HepG2 (cell line): ENCODE measurements at regions not wholly inside any gene's neighbourhood (a gene's known extent, or its start where the extent isn't known, plus 50 kb on each side); places are given as distances from the start of the nearest gene placed in this dataset.

Experiments used
- ATAC-seq: fragments of 200-7000 bp; cut with Tn5 transposase; 3 replicates; pipeline ENCODE4 v1.9.1; 2020; ENCODE audit warnings: mild to moderate bottlenecking, moderate library complexity
- BruUV-seq: library from RNA; stranded (reverse); fragments of 400-500 nt; replicated peaks from 2 replicates; lab custom pipeline; 2021; lab: Mats Ljungman, UMichigan
- CTCF ChIA-PET: fragments of 300-600 bp; formaldehyde crosslinking; extraction: SDS; loops from one replicate; lab custom pipeline; 2021; ENCODE audit warnings: low total read pairs, inconsistent platforms, low intra/inter-chr PET ratio; lab: Yijun Ruan, JAX
- POLR2A ChIA-PET: fragments of 350-600 bp; sonication (Branson Sonifier 250); formaldehyde crosslinking; loops from one replicate; lab custom pipeline; 2020; ENCODE audit warnings: antibody characterized with exemption, inconsistent platforms; lab: Yijun Ruan, JAX
- DNase-seq: peaks from one replicate; pipeline ENCODE4 v3.0.0-alpha.2; 2015; ENCODE audit warnings: low spot score
- FAIRE-seq: peaks from 3 replicates; lab custom pipeline; 2011; peaks lifted over from hg19 to GRCh38; lab: Jason Lieb, UNC
- H2AFZ ChIP-seq: one replicate; pipeline ENCODE4 v1.6.1; 2011; ENCODE audit warnings: low read length, inconsistent platforms
- H3K27ac ChIP-seq: fragments of 300-600 bp; 3 replicates; pipeline ENCODE4 v1.8.0; 2011; ENCODE audit warnings: mixed run types, mild to moderate bottlenecking, mixed read lengths, low read length, inconsistent platforms; ENCODE audit not compliant: insufficient read depth; ENCODE audit errors: extremely low read length
- H3K27me3 ChIP-seq, 2 experiments: fragments of 200-600 bp in 1 of 2; 2 replicates in 1 of 2; 3 replicates in 1 of 2; pipeline versions ENCODE4 v1.6.0 to v1.8.0; 2011; ENCODE audit warnings: low read length in 2 of 2, mild to moderate bottlenecking in 2 of 2, moderate library complexity in 2 of 2, inconsistent platforms in 1 of 2; ENCODE audit not compliant: insufficient read depth in 2 of 2, control insufficient read depth in 1 of 2
- H3K36me3 ChIP-seq, 2 experiments: fragments of 200-600 bp in 1 of 2; replicated peaks in 1 of 2; 2 replicates in 1 of 2; 3 replicates in 1 of 2; pipeline versions ENCODE4 v1.5.1 to v1.8.0; 2011; ENCODE audit warnings: low read length in 2 of 2, inconsistent platforms in 1 of 2; ENCODE audit not compliant: insufficient read depth in 2 of 2, control insufficient read depth in 1 of 2
- H3K4me1 ChIP-seq: 2 replicates; pipeline ENCODE4 v1.5.1; 2012; ENCODE audit warnings: low read length, inconsistent platforms; ENCODE audit not compliant: insufficient read depth
- H3K4me2 ChIP-seq: 2 replicates; pipeline ENCODE4 v1.6.0; 2011; ENCODE audit warnings: low read depth, low read length, inconsistent platforms
- H3K4me3 ChIP-seq, 3 experiments: fragments of 200-600 bp in 1 of 3; sonication (generic), shearing (Covaris generic) in 1 of 3; replicated peaks in 1 of 3; 2 replicates each; pipeline ENCODE4 v1.5.1; 2011 to 2016; ENCODE audit warnings: low read length in 3 of 3, inconsistent platforms in 2 of 3, low read depth in 2 of 3, mild to moderate bottlenecking in 2 of 3, control low read depth in 1 of 3, mixed read lengths in 1 of 3; ENCODE audit not compliant: insufficient read depth in 1 of 3
- H3K79me2 ChIP-seq: one replicate; pipeline ENCODE4 v1.6.1; 2011; ENCODE audit warnings: low read length, inconsistent platforms; ENCODE audit not compliant: insufficient read depth
- H3K9ac ChIP-seq: 2 replicates; pipeline ENCODE4 v1.6.0; 2011; ENCODE audit warnings: mild to moderate bottlenecking, low read depth, low read length, inconsistent platforms; ENCODE audit not compliant: insufficient read depth
- H3K9me3 ChIP-seq: 2 replicates; pipeline ENCODE4 v1.5.1; 2012; ENCODE audit warnings: mild to moderate bottlenecking, low read length
- H4K20me1 ChIP-seq: 2 replicates; pipeline ENCODE4 v1.6.0; 2011; ENCODE audit warnings: inconsistent platforms, mild to moderate bottlenecking, low read length, moderate library complexity; ENCODE audit not compliant: insufficient read depth
- ELF3 ChIP-seq: IDR thresholded peaks from 2 replicates; pipeline ENCODE4 v1.6.1; 2016; ENCODE audit warnings: missing genetic modification reagents, missing compliant biosample characterization
- ETV5 ChIP-seq: IDR thresholded peaks from 2 replicates; pipeline ENCODE4 v1.6.1; 2018; ENCODE audit warnings: missing biosample characterization, missing genetic modification reagents, inconsistent platforms, borderline replicate concordance
- KLF12 ChIP-seq: sonication (generic); formaldehyde crosslinking; IDR thresholded peaks from 2 replicates; pipeline ENCODE4 v1.4.0; 2020; ENCODE audit warnings: missing genetic modification reagents, borderline replicate concordance
- RARA ChIP-seq: IDR thresholded peaks from 2 replicates; pipeline ENCODE4 v1.6.1; 2016; ENCODE audit warnings: missing genetic modification reagents, missing compliant biosample characterization
- ZNF235 ChIP-seq: sonication (generic); formaldehyde crosslinking; IDR thresholded peaks from 2 replicates; pipeline ENCODE4 v1.8.1; 2023; ENCODE audit warnings: mild to moderate bottlenecking, missing genetic modification reagents, borderline replicate concordance
- ZNF550 ChIP-seq: sonication (generic); formaldehyde crosslinking; IDR thresholded peaks from 2 replicates; pipeline ENCODE4 v1.4.0; 2020; ENCODE audit warnings: mild to moderate bottlenecking, missing genetic modification reagents, borderline replicate concordance
- ZNF556 ChIP-seq: sonication (generic); formaldehyde crosslinking; IDR thresholded peaks from 2 replicates; pipeline ENCODE4 v1.4.0; 2020; ENCODE audit warnings: mild to moderate bottlenecking, missing genetic modification reagents, borderline replicate concordance
- ZNF597 ChIP-seq: sonication (generic); formaldehyde crosslinking; IDR thresholded peaks from 2 replicates; pipeline ENCODE4 v1.5.0; 2020; ENCODE audit warnings: missing genetic modification reagents
- ZNF780A ChIP-seq: sonication (generic); formaldehyde crosslinking; IDR thresholded peaks from 2 replicates; pipeline ENCODE4 v1.8.0; 2022; ENCODE audit warnings: mild to moderate bottlenecking, missing genetic modification reagents, moderate library complexity
- ZNF782 ChIP-seq: sonication (generic); formaldehyde crosslinking; IDR thresholded peaks from 2 replicates; pipeline ENCODE4 v1.4.0; 2020; ENCODE audit warnings: missing genetic modification reagents, mild to moderate bottlenecking, borderline replicate concordance
- ZNF816 ChIP-seq: sonication (generic); formaldehyde crosslinking; IDR thresholded peaks from 2 replicates; pipeline ENCODE4 v1.8.0; 2022; ENCODE audit warnings: missing genetic modification reagents, mild to moderate bottlenecking, borderline replicate concordance
- WGBS: methylation state at CpG from one replicate; pipeline ENCODE4 v1.1.6; 2017; ENCODE audit warnings: low lambda C conversion rate; 5-methylcytosine and 5-hydroxymethylcytosine counted together
- in situ Hi-C: cut with HindIII; loops from 2 replicates; pipeline ENCODE4 v1.10.0; 2017; ENCODE audit warnings: low pct_unique_long_range_greater_than_20kb; ENCODE audit not compliant: extremely low pct_ligation_motif_present
- intact Hi-C: fragments of 100-400 bp; cut with micrococcal nuclease; formaldehyde crosslinking; loops from one replicate; pipeline ENCODE4 v1.10.0; 2022; ENCODE audit not compliant: unreplicated experiment

- in situ Hi-C loops (loop anchor here (5.0 kb wide), 1 partner anchor 175 kb away; no protein-coding TSS in a partner anchor), intact Hi-C loops (loop anchor here (5.0 kb wide), 1 partner anchor 590 kb away; the partner anchor contains the start of gene SPOPL)
- FAIRE-seq (no peak), DNase-seq (no peak), ATAC-seq (no peak)
- no peak overlapping the region for H3K4me3 ChIP-seq
- no peak overlapping the region for H3K4me2 ChIP-seq
- TF ChIP-seq ZNF550 (CRISPR knock-in tag): no peak
- 0 out of 2 replicates have a peak, but pooled peaks have one; percentile 20 for TF ChIP-seq ELF3
- H3K9me3 ChIP-seq: no peaks in the 10 kb centered on the region
- BruUV-seq: no TSS peak
- H3K27ac ChIP-seq: no peak overlapping the region
- POLR2A ChIA-PET: interaction anchor here (1.0 to 3.4 kb wide), 7 partner anchors 16 to 198 kb away, joined by 3 to 31 read pairs (median 6); partner anchors contain the start of gene HNMT
- H3K4me1 ChIP-seq: peaks cover 42% of the 10 kb centered on the region
- no peaks in the 10 kb centered on the region for H3K36me3 ChIP-seq
- CTCF ChIA-PET: interaction anchor here (2.7 kb wide), 1 partner anchor 178 kb away, joined by 18 read pairs; no protein-coding TSS in a partner anchor
- 95% methylated on average over 2 of the region's 2 CpGs for WGBS
- H3K27me3 ChIP-seq: no peaks in the 10 kb centered on the region
- H2AFZ ChIP-seq: no peak overlapping the region
- H3K79me2 ChIP-seq: no peaks in the 10 kb centered on the region
- no peak overlapping the region for H3K9ac ChIP-seq
- no peaks in the 10 kb centered on the region for H4K20me1 ChIP-seq
Observed at GRCh38 chr2:137912371-137912770, 51.9 kb upstream of the HNMT start.

DNA sequence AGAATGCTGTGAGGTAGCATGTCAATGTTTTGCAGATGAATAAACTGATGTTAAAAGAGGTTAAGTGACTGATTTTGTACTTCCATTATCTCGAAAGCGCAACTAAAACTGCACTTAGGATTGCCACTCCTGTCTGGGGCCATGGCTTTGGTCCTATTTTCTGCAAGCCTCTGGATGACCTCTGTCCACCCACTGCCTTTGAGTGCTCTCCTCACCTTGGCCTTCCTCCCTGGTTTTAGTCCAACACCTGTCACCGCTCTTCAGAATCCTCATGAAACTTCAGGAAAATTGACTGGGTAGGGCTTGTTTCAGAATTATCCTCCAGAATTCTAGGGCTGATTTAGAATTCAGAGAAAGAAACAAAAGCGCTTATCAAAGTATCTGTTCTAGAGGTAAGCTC is 51.1 kb upstream of the HNMT start:
- Histone ChIP-seq H3K4me2 (no peak overlapping the region), H3K79me2 (no peaks in the 10 kb centered on the region), H2AFZ (no peak overlapping the region), H3K27me3 (no peaks in the 10 kb centered on the region), H3K9ac (no peak overlapping the region), H3K36me3 (no peaks in the 10 kb centered on the region), H3K9me3 (no peaks in the 10 kb centered on the region), H3K4me1 (peaks cover 42% of the 10 kb centered on the region), H4K20me1 (no peaks in the 10 kb centered on the region)
- POLR2A ChIA-PET: interaction anchor here (1.4 to 3.4 kb wide), 3 partner anchors 15 to 51 kb away, joined by 4 to 31 read pairs (median 14); partner anchors contain the start of gene HNMT
- in situ Hi-C loops: loop anchor here (5.0 kb wide), 1 partner anchor 174 kb away; no protein-coding TSS in a partner anchor
- FAIRE-seq: no peak
- over 99% methylated on average over 4 of the region's 4 CpGs for WGBS
- BruUV-seq: no TSS peak
- intact Hi-C loops: loop anchor here (5.0 kb wide), 1 partner anchor 589 kb away; the partner anchor contains the start of gene SPOPL
- CTCF ChIA-PET: no interaction called here
- no peak for DNase-seq
- TF ChIP-seq ZNF816 (CRISPR knock-in tag): no peak
- no peak for TF ChIP-seq ZNF782 (CRISPR knock-in tag)
- TF ChIP-seq ZNF780A (CRISPR knock-in tag): no peak
- no peak for TF ChIP-seq ZNF235 (CRISPR knock-in tag)
- TF ChIP-seq RARA (CRISPR knock-in tag): no peak
- TF ChIP-seq KLF12: no peak
- TF ChIP-seq ZNF556 (CRISPR knock-in tag): no peak
- TF ChIP-seq ZNF597 (CRISPR knock-in tag): no peak
- TF ChIP-seq ETV5: no peak
- TF ChIP-seq, all 625 proteins: peak for 0
- Histone ChIP-seq H3K27ac (no peak overlapping the region), H3K4me3 (no peak overlapping the region)
- ATAC-seq: no peak
